Karpas-422 (cell line): ENCODE measurements at regions not wholly inside any gene's neighbourhood (a gene's known extent, or its start where the extent isn't known, plus 50 kb on each side); places are given as distances from the start of the nearest gene placed in this dataset.

Source experiments
- DNase-seq: peaks from one replicate; pipeline ENCODE4 v3.0.0-alpha.2; 2015
- H2AFZ ChIP-seq: fragments of 200-600 bp; sonication (generic); 2 replicates; pipeline ENCODE4 v1.6.1; 2014; ENCODE audit warnings: antibody characterized with exemption, low read length, mixed read lengths
- H3K27ac ChIP-seq: fragments of 200-600 bp; sonication (generic); 2 replicates; pipeline ENCODE4 v1.5.1; 2014; ENCODE audit warnings: mild to moderate bottlenecking, low read length, moderate library complexity
- H3K27me3 ChIP-seq: fragments of 200-600 bp; sonication (generic); 2 replicates; pipeline ENCODE4 v1.6.1; 2014; ENCODE audit warnings: low read length, mixed read lengths
- H3K36me3 ChIP-seq: fragments of 200-600 bp; sonication (generic); 2 replicates; pipeline ENCODE4 v1.6.1; 2014; ENCODE audit warnings: low read length, mixed read lengths; ENCODE audit not compliant: insufficient read depth
- H3K4me1 ChIP-seq: fragments of 200-600 bp; sonication (generic); 2 replicates; pipeline ENCODE4 v1.6.1; 2014; ENCODE audit warnings: mild to moderate bottlenecking, low read length, mixed read lengths
- H3K4me2 ChIP-seq: fragments of 200-600 bp; sonication (generic); 2 replicates; pipeline ENCODE4 v1.6.1; 2014; ENCODE audit warnings: low read length, low read depth, mild to moderate bottlenecking; ENCODE audit not compliant: poor library complexity, severe bottlenecking
- H3K4me3 ChIP-seq: fragments of 200-600 bp; sonication (generic); 2 replicates; pipeline ENCODE4 v1.5.1; 2014; ENCODE audit warnings: mild to moderate bottlenecking, antibody characterized with exemption, low read length, mixed read lengths
- H3K79me2 ChIP-seq: fragments of 200-600 bp; sonication (generic); 2 replicates; pipeline ENCODE4 v1.6.1; 2014; ENCODE audit warnings: mild to moderate bottlenecking, low read length, mixed read lengths
- H3K9ac ChIP-seq: fragments of 200-600 bp; sonication (generic); 2 replicates; pipeline ENCODE4 v1.6.0; 2014; ENCODE audit warnings: low read length
- H3K9me2 ChIP-seq: fragments of 200-600 bp; sonication (generic), shearing (Covaris generic); replicated peaks from 2 replicates; pipeline ENCODE4 v1.6.0; 2014; ENCODE audit warnings: mild to moderate bottlenecking, low read length, moderate library complexity; ENCODE audit not compliant: insufficient read depth
- H3K9me3 ChIP-seq: fragments of 300-700, 200-600 bp; sonication (generic); 2 replicates; pipeline ENCODE4 v1.6.1; 2014; ENCODE audit warnings: low read length, mixed read lengths
- H4K20me1 ChIP-seq: fragments of 200-600 bp; sonication (generic); 2 replicates; pipeline ENCODE4 v1.6.1; 2014; ENCODE audit warnings: mild to moderate bottlenecking, antibody characterized with exemption, low read length, low read depth; ENCODE audit not compliant: insufficient read depth

- DNase-seq: no peak
- Histone ChIP-seq H3K9me2 (no peaks in the 10 kb centered on the region), H3K27me3 (0 out of 2 replicates have a peak, but pooled peaks cover 2% of the 10 kb centered on the region), H4K20me1 (no peaks in the 10 kb centered on the region), H3K36me3 (no peaks in the 10 kb centered on the region), H3K4me1 (no peaks in the 10 kb centered on the region), H3K27ac (no peak overlapping the region), H2AFZ (no peak overlapping the region), H3K9ac (no peak overlapping the region), H3K4me2 (no peak overlapping the region), H3K4me3 (no peak overlapping the region), H3K79me2 (no peaks in the 10 kb centered on the region), H3K9me3 (no peaks in the 10 kb centered on the region)
Measured at GRCh38 chr2:180679693-180680092, 300.7 kb upstream of the UBE2E3 start.

GRCh38 chr2:180678625-180678972 is 301.8 kb upstream of the UBE2E3 start:
- H2AFZ ChIP-seq: no peak overlapping the region
- no peaks in the 10 kb centered on the region for H3K36me3 ChIP-seq
- no peak overlapping the region for H3K9ac ChIP-seq
- H3K9me2 ChIP-seq: no peaks in the 10 kb centered on the region
- no peak for DNase-seq
- H3K4me2 ChIP-seq: no peak overlapping the region
- H3K27me3 ChIP-seq: 0 out of 2 replicates have a peak, but pooled peaks cover 2% of the 10 kb centered on the region
- no peaks in the 10 kb centered on the region for H4K20me1 ChIP-seq
- H3K79me2 ChIP-seq: no peaks in the 10 kb centered on the region
- H3K27ac ChIP-seq: no peak overlapping the region
- no peak overlapping the region for H3K4me3 ChIP-seq
- no peaks in the 10 kb centered on the region for H3K4me1 ChIP-seq
- H3K9me3 ChIP-seq: no peaks in the 10 kb centered on the region

- Histone ChIP-seq H3K4me2 (no peak overlapping the region), H3K4me3 (no peak overlapping the region), H3K27ac (no peak overlapping the region)
Measured at GRCh38 chr2:180677930-180678624, 302.3 kb upstream of the UBE2E3 start.

GRCh38 chr2:180677200-180677599 is 303.2 kb upstream of the UBE2E3 start:
- H3K4me3 ChIP-seq: no peak overlapping the region
- no peaks in the 10 kb centered on the region for H4K20me1 ChIP-seq
- H3K4me2 ChIP-seq: no peak overlapping the region
- no peak overlapping the region for H3K27ac ChIP-seq
- H3K79me2 ChIP-seq: no peaks in the 10 kb centered on the region
- DNase-seq: no peak
- no peaks in the 10 kb centered on the region for H3K27me3 ChIP-seq
- H3K9ac ChIP-seq: no peak overlapping the region
- no peak overlapping the region for H2AFZ ChIP-seq
- H3K9me3 ChIP-seq: no peaks in the 10 kb centered on the region
- H3K36me3 ChIP-seq: no peaks in the 10 kb centered on the region
- H3K9me2 ChIP-seq: no peaks in the 10 kb centered on the region
- no peaks in the 10 kb centered on the region for H3K4me1 ChIP-seq

More at GRCh38 chr2:180677930-180678624, 302.3 kb upstream of the UBE2E3 start:
- H3K27me3 ChIP-seq: no peaks in the 10 kb centered on the region
- no peak for DNase-seq
- no peaks in the 10 kb centered on the region for H4K20me1 ChIP-seq
- H3K9me3 ChIP-seq: no peaks in the 10 kb centered on the region
- H2AFZ ChIP-seq: no peak overlapping the region
- H3K9me2 ChIP-seq: no peaks in the 10 kb centered on the region
- no peaks in the 10 kb centered on the region for H3K4me1 ChIP-seq
- H3K36me3 ChIP-seq: no peaks in the 10 kb centered on the region
- H3K9ac ChIP-seq: no peak overlapping the region
- no peaks in the 10 kb centered on the region for H3K79me2 ChIP-seq

GRCh38 chr2:180676520-180677025 is 303.8 kb upstream of the UBE2E3 start:
- H4K20me1 ChIP-seq: no peaks in the 10 kb centered on the region
- H3K4me2 ChIP-seq: no peak overlapping the region
- no peaks in the 10 kb centered on the region for H3K9me2 ChIP-seq
- H3K27me3 ChIP-seq: no peaks in the 10 kb centered on the region
- H3K79me2 ChIP-seq: no peaks in the 10 kb centered on the region
- no peak overlapping the region for H3K4me3 ChIP-seq
- H3K9me3 ChIP-seq: no peaks in the 10 kb centered on the region
- H3K9ac ChIP-seq: no peak overlapping the region
- no peaks in the 10 kb centered on the region for H3K4me1 ChIP-seq
- H2AFZ ChIP-seq: no peak overlapping the region
- H3K27ac ChIP-seq: no peak overlapping the region
- DNase-seq: no peak
- H3K36me3 ChIP-seq: no peaks in the 10 kb centered on the region

GRCh38 chr2:180675170-180675569 is 305.2 kb upstream of the UBE2E3 start:
- H3K9me2 ChIP-seq: no peaks in the 10 kb centered on the region
- no peaks in the 10 kb centered on the region for H3K36me3 ChIP-seq
- DNase-seq: no peak
- no peaks in the 10 kb centered on the region for H3K79me2 ChIP-seq
- H3K27me3 ChIP-seq: no peaks in the 10 kb centered on the region
- H3K9ac ChIP-seq: no peak overlapping the region
- H3K4me3 ChIP-seq: no peak overlapping the region
- no peaks in the 10 kb centered on the region for H4K20me1 ChIP-seq
- no peak overlapping the region for H2AFZ ChIP-seq
- no peaks in the 10 kb centered on the region for H3K9me3 ChIP-seq
- H3K4me1 ChIP-seq: no peaks in the 10 kb centered on the region
- no peak overlapping the region for H3K27ac ChIP-seq
- no peak overlapping the region for H3K4me2 ChIP-seq

- Histone ChIP-seq H3K79me2 (no peaks in the 10 kb centered on the region), H3K27me3 (no peaks in the 10 kb centered on the region), H3K9me2 (no peaks in the 10 kb centered on the region), H3K9ac (no peak overlapping the region), H3K9me3 (no peaks in the 10 kb centered on the region), H3K27ac (no peak overlapping the region), H3K36me3 (no peaks in the 10 kb centered on the region), H3K4me2 (no peak overlapping the region), H2AFZ (no peak overlapping the region), H3K4me1 (no peaks in the 10 kb centered on the region), H3K4me3 (no peak overlapping the region), H4K20me1 (no peaks in the 10 kb centered on the region)
- DNase-seq: no peak
Measured at GRCh38 chr2:180672377-180672776, 308.0 kb upstream of the UBE2E3 start.

GRCh38 chr2:180670302-180671003 is 310.0 kb upstream of the UBE2E3 start:
- no peak for DNase-seq
- Histone ChIP-seq H3K9me3 (no peaks in the 10 kb centered on the region), H3K4me3 (no peak overlapping the region)

More at GRCh38 chr2:180670302-180671003, 310.0 kb upstream of the UBE2E3 start:
- H3K27ac ChIP-seq: no peak overlapping the region
- no peaks in the 10 kb centered on the region for H3K36me3 ChIP-seq
- H3K79me2 ChIP-seq: no peaks in the 10 kb centered on the region
- no peaks in the 10 kb centered on the region for H3K27me3 ChIP-seq
- H3K9ac ChIP-seq: no peak overlapping the region
- H3K4me1 ChIP-seq: no peaks in the 10 kb centered on the region
- no peaks in the 10 kb centered on the region for H4K20me1 ChIP-seq
- no peaks in the 10 kb centered on the region for H3K9me2 ChIP-seq
- H3K4me2 ChIP-seq: no peak overlapping the region
- no peak overlapping the region for H2AFZ ChIP-seq
